Adrenal gland (tissue), 9 donors: ENCODE measurements at regions not wholly inside any gene's neighbourhood (a gene's known extent, or its start where the extent isn't known, plus 50 kb on each side); places are given as distances from the start of the nearest gene placed in this dataset.

Source experiments
- DNase-seq, 7 donors: peaks; one replicate each; pipeline ENCODE4 v3.0.0-alpha.2; 2019 to 2020
- H3K27ac ChIP-seq, 5 donors: fragments of 200-600 bp; sonication (generic) in 4 of 5; 1 replicate in 3 of 5; 2 replicates in 2 of 5; pipeline versions ENCODE4 v1.5.1 to v1.8.0; 2016 to 2020; ENCODE audit warnings: mild to moderate bottlenecking in 1 of 5
- H3K27me3 ChIP-seq: fragments of 200-600 bp; 2 replicates; pipeline ENCODE4 v1.8.0; 2021
- H3K36me3 ChIP-seq, 2 donors: fragments of 200-600 bp; replicated peaks in 1 of 2; 1 replicate in 1 of 2; 2 replicates in 1 of 2; pipeline versions ENCODE4 v1.5.1 to v1.8.0; 2018 to 2022
- H3K4me1 ChIP-seq, 2 donors: fragments of 200-600 bp; replicated peaks in 1 of 2; 1 replicate in 1 of 2; 2 replicates in 1 of 2; pipeline versions ENCODE4 v1.5.1 to v1.8.0; 2018 to 2021
- H3K4me3 ChIP-seq, 4 donors: fragments of 200-600 bp; sonication (generic) in 3 of 4; one replicate each; pipeline ENCODE4 v1.5.1; 2016 to 2018
- H3K9me3 ChIP-seq, 3 donors: fragments of 200-600 bp; sonication (generic) in 1 of 3; replicated peaks in 1 of 3; 1 replicate in 2 of 3; 2 replicates in 1 of 3; pipeline versions ENCODE4 v1.5.1 to v1.8.0; 2016 to 2021
- POLR2A ChIP-seq, 2 donors: fragments of 450-650 bp; IDR thresholded peaks; one replicate each; pipeline ENCODE4 v1.6.1; 2017; ENCODE audit warnings: antibody characterized with exemption in 2 of 2, mild to moderate bottlenecking in 2 of 2, moderate library complexity in 1 of 2
- WGBS, 4 donors: extraction: QIAGEN DNeasy Blood & Tissue Kit in 2 of 4; methylation state at CpG; one replicate each; pipeline versions ENCODE4 v1.1.5 to v1.1.7; 2013 to 2017; 5-methylcytosine and 5-hydroxymethylcytosine counted together
- intact Hi-C, 2 donors: fragments of 100-400 bp; cut with DNase I; formaldehyde crosslinking; loops; one replicate each; pipeline versions ENCODE4 v1.14.1 to v1.15.0; 2022 to 2023
- TF ChIP-seq, protein P1 (sequence below), 6 experiments: fragments of 450-650 bp in 4 of 6; fragments of 200-600 bp in 2 of 6; sonication (generic) in 1 of 6; IDR thresholded peaks; 1 replicate in 5 of 6; 2 replicates in 1 of 6; pipeline versions ENCODE4 v1.5.1 to v1.8.0; 2016 to 2021; ENCODE audit warnings: antibody characterized with exemption in 6 of 6, mild to moderate bottlenecking in 2 of 6, moderate library complexity in 1 of 6
- donor health status: healthy with polysubstance abuse.
- donor health status: Bipolar disorder and iron deficiency.
- donor health status: DM: yes; HTN: yes; CAD: no.
- donor health status: DM: no; HTN: no; CAD: no.
- donor health status: DM: no; HTN: no; CAD: no.

- WGBS, 4 donors, result 49 to 64% (median 60%) methylated on average over 3 of the region's 3 CpGs
- Histone ChIP-seq H3K4me1 (no peaks in the 10 kb centered on the region), H3K27ac (no peak overlapping the region), H3K36me3 (no peaks in the 10 kb centered on the region), H3K27me3 (no peaks in the 10 kb centered on the region), H3K9me3 (no peaks in the 10 kb centered on the region), H3K4me3 (no peak overlapping the region)
- intact Hi-C loops, result no loop called here
- no peak for DNase-seq
- TF ChIP-seq, protein P1, sequence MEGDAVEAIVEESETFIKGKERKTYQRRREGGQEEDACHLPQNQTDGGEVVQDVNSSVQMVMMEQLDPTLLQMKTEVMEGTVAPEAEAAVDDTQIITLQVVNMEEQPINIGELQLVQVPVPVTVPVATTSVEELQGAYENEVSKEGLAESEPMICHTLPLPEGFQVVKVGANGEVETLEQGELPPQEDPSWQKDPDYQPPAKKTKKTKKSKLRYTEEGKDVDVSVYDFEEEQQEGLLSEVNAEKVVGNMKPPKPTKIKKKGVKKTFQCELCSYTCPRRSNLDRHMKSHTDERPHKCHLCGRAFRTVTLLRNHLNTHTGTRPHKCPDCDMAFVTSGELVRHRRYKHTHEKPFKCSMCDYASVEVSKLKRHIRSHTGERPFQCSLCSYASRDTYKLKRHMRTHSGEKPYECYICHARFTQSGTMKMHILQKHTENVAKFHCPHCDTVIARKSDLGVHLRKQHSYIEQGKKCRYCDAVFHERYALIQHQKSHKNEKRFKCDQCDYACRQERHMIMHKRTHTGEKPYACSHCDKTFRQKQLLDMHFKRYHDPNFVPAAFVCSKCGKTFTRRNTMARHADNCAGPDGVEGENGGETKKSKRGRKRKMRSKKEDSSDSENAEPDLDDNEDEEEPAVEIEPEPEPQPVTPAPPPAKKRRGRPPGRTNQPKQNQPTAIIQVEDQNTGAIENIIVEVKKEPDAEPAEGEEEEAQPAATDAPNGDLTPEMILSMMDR (IDR thresholded peaks at IDR 0.05), result no peak
- TF ChIP-seq POLR2A (IDR thresholded peaks at IDR 0.05), result no peak
Measured at GRCh38 chr7:79936281-79936983, 198.2 kb upstream of the GNAI1 start.

- Histone ChIP-seq H3K27ac (no peak overlapping the region), H3K27me3 (no peaks in the 10 kb centered on the region), H3K4me3 (no peak overlapping the region), H3K4me1 (no peaks in the 10 kb centered on the region), H3K9me3 (no peaks in the 10 kb centered on the region), H3K36me3 (no peaks in the 10 kb centered on the region)
- 86 to 96% (median 90%) methylated on average over 8 to 9 of the region's 9 CpGs for WGBS, 4 donors
- DNase-seq, result no peak
- intact Hi-C loops, result no loop called here
- TF ChIP-seq, protein P1 (IDR thresholded peaks at IDR 0.05), result no peak
- TF ChIP-seq POLR2A (IDR thresholded peaks at IDR 0.05), result no peak
Measured at GRCh38 chr7:79934727-79935126, 199.9 kb upstream of the GNAI1 start.

GRCh38 chr7:79933144-79933543, 201.5 kb upstream of the GNAI1 start:
- no peaks in the 10 kb centered on the region for H3K9me3 ChIP-seq
- intact Hi-C loops, result no loop called here
- WGBS, 4 donors, result 69 to 81% (median 76%) methylated on average over 3 of the region's 3 CpGs
- no peak overlapping the region for H3K4me3 ChIP-seq
- H3K36me3 ChIP-seq, result no peaks in the 10 kb centered on the region
- no peak for DNase-seq
- H3K27me3 ChIP-seq, result no peaks in the 10 kb centered on the region
- TF ChIP-seq, protein P1 (IDR thresholded peaks at IDR 0.05), result no peak
- TF ChIP-seq POLR2A (IDR thresholded peaks at IDR 0.05), result no peak
- no peaks in the 10 kb centered on the region for H3K4me1 ChIP-seq
- H3K27ac ChIP-seq, result no peak overlapping the region

DNA sequence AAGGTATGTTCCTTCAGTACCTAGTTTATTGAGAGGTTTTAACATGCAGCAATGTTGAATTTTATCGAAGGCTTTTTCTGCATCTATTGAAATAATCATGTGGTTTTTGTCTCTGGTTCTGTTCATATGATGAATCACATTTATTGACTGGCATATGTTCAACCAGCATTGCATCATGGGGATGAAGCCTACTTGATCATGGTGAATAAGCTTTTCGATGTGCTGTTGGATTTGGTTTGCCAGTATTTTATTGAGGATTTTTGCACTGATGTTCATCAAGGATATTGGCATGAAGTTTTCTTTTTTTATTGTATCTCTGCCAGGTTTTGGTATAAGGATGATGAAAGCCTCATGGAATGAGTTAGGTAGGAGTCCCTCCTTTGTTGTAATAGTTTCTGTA, 204.0 kb upstream of the GNAI1 start:
- H3K36me3 ChIP-seq, result no peaks in the 10 kb centered on the region
- H3K27me3 ChIP-seq, result no peaks in the 10 kb centered on the region
- H3K27ac ChIP-seq, result no peak overlapping the region
- intact Hi-C loops, result no loop called here
- no peaks in the 10 kb centered on the region for H3K4me1 ChIP-seq
- no peaks in the 10 kb centered on the region for H3K9me3 ChIP-seq
- no peak for DNase-seq
- 71 to 100% (median 93%) methylated on average over 2 of the region's 2 CpGs for WGBS, 4 donors
- no peak for TF ChIP-seq POLR2A (IDR thresholded peaks at IDR 0.05)
- TF ChIP-seq, protein P1 (IDR thresholded peaks at IDR 0.05), result no peak
- no peak overlapping the region for H3K4me3 ChIP-seq
